GM18517 (cell line): ENCODE measurements at regions not wholly inside any gene's neighbourhood (a gene's known extent, or its start where the extent isn't known, plus 50 kb on each side); places are given as distances from the start of the nearest gene placed in this dataset.

ENCODE experiments used
- ATAC-seq: cut with Tn5 transposase; IDR thresholded peaks from one replicate; pipeline ENCODE4 v1.9.1; 2021; ENCODE audit warnings: mild to moderate bottlenecking, moderate library complexity; ENCODE audit not compliant: unreplicated experiment

DNA sequence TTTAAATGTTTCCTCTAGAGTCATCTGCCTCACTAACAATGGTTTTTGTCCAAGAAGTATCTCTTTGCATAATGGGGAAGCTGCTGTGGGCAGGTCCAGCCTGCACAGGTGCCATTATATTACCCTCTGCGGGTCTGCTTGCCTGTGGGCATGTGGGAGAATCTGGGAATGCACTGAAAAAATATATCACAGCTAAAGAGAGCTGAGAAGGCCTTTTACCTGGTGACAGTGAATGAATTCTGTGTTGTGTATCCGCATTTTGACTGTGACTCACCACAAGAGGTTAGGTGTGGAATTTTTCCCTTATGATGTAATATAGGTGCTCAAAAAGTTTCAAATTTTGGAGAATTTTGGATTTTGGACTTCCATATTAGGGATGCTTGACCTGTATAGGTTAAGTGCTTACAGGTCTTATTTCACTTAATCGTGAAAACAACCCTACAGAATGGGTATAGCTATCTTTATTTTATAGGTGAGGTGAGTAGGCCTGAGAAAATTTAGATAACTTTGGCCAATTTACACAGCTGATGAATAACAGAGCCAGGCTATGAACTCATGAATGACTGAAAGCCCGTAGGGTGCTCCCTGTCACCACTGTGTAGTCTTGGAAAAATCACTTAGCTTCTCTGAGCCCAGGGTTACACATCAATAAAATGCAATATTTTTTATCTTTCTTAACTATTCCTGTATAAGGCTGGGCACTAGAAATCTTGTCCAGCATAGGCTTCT lies 198.0 kb upstream of the EPHA5 start:
- ATAC-seq: no peak

GRCh38 chr4:65865489-65865888 lies 195.2 kb upstream of the EPHA5 start:
- no peak for ATAC-seq

DNA sequence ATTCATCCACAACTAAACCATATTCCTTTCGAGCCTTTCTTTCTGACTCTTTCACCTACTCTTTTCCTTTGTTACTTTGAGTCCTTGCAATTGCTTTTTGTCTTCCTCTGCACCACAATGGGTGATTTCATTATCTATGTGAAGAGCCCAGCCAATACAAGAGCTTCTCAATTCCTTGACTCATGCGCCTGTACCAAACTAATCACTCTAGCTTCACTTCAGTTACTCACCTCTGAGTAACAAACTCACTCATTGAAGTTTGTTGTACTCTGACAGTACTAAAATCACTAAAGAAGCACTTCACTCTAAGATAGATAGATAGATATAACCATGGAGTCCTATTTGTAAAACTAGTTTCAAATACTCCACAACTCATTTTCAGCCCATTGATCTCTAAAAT lies 191.7 kb upstream of the EPHA5 start:
- ATAC-seq: no peak

- ATAC-seq: no peak
These were observed 175.0 kb upstream of the EPHA5 start for GRCh38 chr4:65845199-65845773.

DNA sequence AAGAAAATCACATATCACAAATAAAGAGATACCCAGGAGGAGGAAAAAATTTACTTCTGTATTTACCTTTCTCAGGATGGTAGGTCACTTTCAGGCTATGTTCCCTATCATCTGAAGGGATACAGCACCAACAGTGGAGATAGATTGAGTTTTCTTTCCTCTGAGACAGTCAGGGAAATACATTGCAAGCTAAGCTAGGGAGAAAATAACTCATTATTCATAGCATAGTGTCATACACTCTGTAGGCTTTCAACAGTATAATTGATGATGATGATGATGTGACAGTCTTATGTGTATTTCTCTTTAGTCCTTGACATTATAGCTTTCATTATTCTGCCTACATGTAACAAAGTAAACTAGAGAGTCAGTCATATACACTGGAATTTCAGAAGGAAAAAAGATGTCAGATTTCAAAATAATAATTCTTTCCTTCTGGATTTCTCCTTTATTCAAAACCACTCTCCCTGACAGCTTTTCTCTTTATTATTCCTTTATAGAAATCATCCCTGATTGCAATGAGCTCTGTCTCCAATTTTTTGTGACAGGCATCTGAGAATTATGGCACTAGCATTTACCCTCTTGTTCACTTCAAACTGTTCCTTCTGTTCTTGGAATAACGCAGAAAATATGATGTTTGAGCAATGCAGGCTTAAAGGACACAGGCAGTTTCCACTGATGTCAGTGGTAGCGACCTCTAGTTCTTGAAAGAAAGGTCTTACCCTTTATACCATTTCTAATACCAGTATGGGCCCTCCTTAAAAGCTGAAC lies 169.1 kb upstream of the EPHA5 start:
- ATAC-seq: no peak

- no peak for ATAC-seq
These were observed 164.4 kb upstream of the EPHA5 start for GRCh38 chr4:65834707-65835106.

DNA sequence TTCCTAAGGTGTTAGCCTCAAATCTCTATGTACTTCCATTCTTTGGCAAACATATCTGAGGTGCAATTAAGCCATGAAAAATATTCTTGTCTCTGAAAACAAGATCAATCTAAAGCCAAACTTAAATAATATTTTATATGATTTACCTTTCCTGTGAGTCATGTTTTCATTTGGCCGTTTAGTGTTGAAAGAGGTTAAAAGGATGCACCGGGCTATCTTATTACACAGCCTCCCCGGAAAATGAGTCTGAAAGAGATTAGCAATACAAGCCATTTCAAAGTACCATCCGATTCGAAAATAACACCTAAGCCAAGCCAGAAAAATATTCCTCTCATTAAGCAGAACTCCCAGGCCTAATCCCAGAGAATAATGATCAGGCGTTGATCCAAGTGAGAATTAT lies 161.5 kb upstream of the EPHA5 start:
- ATAC-seq: no peak

DNA sequence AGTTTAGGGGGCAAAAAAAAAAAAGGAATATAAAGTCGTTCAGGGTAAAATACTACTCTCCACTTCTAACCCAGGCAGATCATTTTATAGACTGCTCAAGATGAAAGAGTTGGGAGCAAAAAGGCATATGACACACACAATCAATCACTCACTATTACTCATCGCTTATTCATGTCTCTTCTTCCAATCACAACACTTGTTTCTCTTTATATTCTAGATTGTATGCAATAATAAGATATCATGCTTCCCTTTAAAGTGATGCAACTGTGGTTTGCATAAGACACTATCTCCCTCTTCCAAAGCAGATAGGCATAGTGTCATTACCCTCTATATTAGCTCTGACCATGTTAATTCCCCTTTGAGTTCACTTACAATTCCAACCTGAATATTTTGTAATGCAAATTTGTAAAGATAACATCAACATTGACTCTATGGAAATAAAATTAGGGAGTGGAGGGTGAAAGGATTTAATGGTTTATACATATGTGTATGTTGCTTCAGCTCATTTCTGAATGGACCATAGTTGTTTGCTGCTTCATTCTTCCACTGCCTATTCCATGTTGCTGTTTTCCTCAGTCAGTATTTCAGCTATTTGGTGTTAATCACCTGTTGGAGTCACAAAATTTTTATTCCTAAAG lies 154.9 kb upstream of the EPHA5 start:
- ATAC-seq: no peak

- no peak for ATAC-seq
These were observed 148.9 kb upstream of the EPHA5 start for GRCh38 chr4:65819192-65819591.

DNA sequence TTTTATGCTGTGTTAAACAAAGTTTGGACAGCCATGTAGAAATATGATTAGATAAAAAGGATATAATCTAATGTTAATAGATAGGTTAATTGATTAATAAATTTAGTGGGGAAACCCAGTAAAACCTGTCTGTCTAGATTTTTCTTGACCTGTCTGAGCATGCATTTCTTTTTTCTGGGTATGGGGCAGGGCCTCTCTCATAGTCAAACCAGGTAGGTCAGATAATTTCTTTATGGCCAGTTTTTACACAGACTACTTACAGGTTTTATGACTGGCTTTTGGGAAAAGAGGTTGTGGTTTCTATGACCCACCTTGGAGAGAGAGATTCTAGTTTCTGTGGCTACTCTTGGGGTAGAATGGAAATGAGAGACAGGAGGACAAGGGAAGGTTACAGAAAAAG lies 135.6 kb upstream of the EPHA5 start:
- no peak for ATAC-seq

- ATAC-seq: no peak
These were observed 129.2 kb upstream of the EPHA5 start for GRCh38 chr4:65799513-65799912.

DNA sequence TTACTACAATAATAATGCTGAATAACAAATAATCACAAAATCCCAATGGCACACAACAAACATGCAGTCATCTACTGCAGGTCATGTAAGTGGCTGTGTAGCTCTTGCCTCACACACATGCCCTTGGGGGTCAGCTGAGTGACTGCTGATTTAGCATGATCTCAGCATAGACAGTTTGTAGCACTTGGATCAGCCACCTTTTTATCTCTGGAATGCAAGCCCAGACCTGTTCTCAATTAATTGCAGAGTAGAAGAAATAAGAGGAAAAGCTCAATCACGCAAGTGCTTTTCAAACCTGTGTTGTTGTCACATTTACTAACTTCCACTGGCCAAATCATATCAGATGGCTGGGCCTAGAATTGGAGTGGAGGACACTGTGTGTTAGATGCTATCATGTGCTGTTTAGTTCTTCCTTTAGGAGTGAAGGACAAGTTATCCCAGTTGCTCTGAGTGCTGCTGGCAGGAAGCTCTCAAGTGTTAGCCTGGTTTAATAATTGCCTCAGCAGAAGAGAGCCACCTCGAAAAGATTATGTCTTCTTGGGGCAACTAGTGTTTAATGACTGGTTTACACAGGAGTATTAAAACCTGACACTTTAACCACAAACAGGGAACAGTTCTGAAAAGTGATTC lies 128.3 kb upstream of the EPHA5 start:
- no peak for ATAC-seq

DNA sequence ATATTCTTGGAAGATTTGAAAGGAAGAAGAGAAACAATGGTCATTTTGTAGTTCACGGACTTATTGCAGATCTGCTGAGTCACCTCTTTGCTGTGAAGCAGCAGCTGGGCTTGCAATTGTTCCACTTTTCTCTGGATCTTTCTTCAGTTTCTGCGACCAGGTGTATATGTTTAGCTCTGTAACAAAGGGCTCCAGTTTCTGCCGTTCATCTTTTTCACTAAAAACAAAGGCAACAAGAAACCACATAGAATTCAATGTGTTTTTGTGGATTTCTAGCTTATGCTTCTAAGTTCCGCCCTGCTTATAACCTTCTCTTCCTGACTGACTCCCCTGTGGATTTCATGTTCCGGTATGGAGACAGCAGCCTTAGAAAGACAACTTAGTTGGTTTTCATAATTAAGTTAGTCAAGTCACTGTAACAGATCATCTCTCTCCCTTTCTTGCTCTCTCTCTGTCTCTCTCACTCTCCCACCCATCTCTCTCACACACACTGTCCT lies 121.6 kb upstream of the EPHA5 start:
- no peak for ATAC-seq

GRCh38 chr4:65791111-65791811 lies 121.0 kb upstream of the EPHA5 start:
- ATAC-seq: no peak

DNA sequence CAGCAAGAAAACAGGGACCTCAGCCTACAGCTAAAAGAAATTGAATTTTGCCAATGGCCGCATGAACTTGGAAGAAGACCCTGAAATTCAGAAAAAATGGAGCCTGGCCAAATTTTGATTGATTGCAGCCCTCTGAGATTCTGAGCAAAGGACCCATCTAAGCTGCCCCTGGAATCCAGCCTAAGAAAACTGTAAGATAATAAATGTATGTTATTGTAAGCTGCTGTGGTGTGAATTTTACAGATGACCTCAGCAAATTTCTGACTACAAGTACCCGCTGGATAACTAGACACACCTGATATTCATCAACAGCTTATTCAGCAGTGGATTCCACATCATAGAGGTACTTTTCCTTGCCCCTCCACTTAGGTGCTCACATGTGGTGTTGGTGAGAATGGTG lies 119.5 kb upstream of the EPHA5 start:
- ATAC-seq: no peak

GRCh38 chr4:65789341-65789740 lies 119.1 kb upstream of the EPHA5 start:
- no peak for ATAC-seq

DNA sequence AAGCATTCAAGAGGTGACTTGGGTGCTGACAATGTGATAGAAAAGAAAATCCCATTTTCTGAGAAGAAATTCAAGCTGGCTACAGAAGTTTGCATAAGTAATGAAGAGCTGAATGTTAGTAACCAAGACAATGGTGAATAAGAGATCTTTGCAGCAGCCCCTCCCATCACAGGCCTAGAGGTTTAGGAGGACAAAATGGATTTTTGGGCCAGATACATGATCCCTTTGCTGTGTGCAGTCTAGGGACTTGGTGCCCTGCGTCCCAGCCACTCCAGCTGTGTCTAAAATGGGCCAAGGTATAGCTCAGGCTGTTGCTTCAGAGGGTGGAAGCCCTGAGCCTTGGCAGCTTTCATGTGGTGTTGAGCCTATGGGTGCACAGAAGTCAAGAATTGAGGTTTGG lies 107.0 kb upstream of the EPHA5 start:
- no peak for ATAC-seq

DNA sequence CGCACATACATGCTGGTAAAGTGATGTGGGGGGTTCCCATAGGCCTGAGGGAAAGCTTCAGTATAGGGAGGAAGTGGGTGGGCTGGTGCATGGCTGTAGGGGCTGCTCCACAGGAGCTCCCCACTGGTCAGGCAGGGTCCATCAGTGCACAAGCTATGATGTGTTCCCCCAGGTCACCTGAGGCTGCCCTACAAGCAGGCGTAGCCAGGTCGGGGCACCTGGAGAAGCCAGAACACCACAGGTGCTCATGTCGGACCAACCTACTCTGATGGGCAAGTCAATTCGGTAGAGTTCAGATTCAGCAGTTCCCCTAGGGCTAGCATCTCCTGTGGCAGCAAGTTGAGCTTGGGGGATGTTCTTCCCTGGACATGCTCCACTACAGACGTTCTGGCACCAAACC lies 103.3 kb upstream of the EPHA5 start:
- ATAC-seq: no peak

DNA sequence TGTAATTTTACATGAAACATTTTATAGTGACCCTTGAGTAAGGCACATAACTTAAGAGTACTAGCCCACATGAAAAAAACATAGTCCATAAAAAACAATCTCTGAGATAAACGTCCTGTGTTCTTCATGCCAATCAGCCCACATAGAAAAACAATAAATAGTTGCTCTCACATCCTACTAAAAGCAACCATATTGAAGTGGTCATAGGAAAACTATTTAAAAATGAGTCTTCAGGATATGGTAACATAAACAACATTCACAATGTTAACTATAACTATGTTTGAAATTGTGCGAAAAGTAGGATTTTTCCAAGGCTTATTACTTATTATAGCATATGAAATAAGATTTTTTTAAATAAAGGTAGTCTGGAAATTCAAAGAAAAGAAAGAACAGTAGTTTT lies 77.1 kb upstream of the EPHA5 start:
- no peak for ATAC-seq

DNA sequence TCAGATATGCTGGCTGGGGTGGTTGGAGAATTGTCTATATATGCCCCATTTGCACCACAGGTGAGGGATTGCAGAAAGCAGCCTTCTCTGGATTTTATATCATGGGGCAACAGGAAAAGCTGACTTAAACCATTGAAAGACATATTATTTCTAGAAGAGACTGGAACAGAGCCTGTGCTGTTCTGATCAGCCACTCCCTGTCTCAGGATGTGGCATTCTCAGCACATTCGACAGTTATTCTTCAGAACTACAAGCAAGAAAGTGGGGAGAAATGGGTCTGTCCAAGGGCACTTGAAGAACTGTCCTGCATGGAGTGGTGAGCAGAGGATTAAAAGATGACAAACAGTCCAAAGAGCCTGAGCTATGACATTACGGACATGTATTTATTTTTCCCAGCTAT lies 67.8 kb upstream of the EPHA5 start:
- ATAC-seq: no peak

DNA sequence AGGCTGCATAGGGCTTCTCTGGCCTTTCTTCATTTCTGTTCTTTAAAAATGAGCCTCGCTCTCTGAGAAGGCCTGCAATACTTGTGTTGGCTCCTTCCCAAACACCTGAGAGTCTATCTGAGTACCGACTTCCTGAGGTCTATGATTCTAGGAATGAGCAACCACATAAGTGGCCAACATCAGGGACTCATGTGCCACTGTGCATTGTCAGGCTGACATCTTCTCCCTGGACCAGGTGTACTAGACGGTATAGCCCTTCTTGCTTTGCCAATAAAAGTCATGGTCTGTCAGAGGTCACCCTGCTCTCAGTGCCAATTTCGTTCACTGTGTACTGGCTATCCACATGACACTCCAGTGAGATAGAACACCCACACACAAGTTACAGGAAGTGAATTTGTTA lies 67.4 kb upstream of the EPHA5 start:
- no peak for ATAC-seq
